Parathyroid adenoma (tissue), 2 donors: ENCODE measurements at regions not wholly inside any gene's neighbourhood (a gene's known extent, or its start where the extent isn't known, plus 50 kb on each side); places are given as distances from the start of the nearest gene placed in this dataset.
"Not testable (repeated sequence)": the region's sequence is repeated elsewhere in the genome, so short reads cannot be mapped to it uniquely, and the experiment has no call there.

ENCODE experiments used
- H2AFZ ChIP-seq: fragments of 300-600 bp; sonication (generic); one replicate; pipeline ENCODE4 v1.7.0; 2017; ENCODE audit warnings: antibody characterized with exemption, mild to moderate bottlenecking
- H3K27ac ChIP-seq: fragments of 300-600 bp; sonication (generic); one replicate; pipeline ENCODE4 v1.7.0; 2017
- H3K27me3 ChIP-seq: fragments of 300-600 bp; sonication (generic); one replicate; pipeline ENCODE4 v1.7.0; 2017; ENCODE audit warnings: low read length; ENCODE audit not compliant: control insufficient read depth, insufficient read depth
- H3K36me3 ChIP-seq: fragments of 300-600 bp; sonication (generic); one replicate; pipeline ENCODE4 v1.7.0; 2017; ENCODE audit warnings: low read length; ENCODE audit not compliant: control insufficient read depth, insufficient read depth
- H3K4me1 ChIP-seq: fragments of 300-600 bp; sonication (generic); one replicate; pipeline ENCODE4 v1.7.0; 2017; ENCODE audit warnings: control low read depth
- H3K4me2 ChIP-seq: fragments of 300-600 bp; sonication (generic); one replicate; pipeline ENCODE4 v1.7.0; 2017; ENCODE audit warnings: low read length
- H3K4me3 ChIP-seq: fragments of 300-600 bp; sonication (generic); one replicate; pipeline ENCODE4 v1.7.0; 2017; ENCODE audit warnings: low read depth, low read length
- H3K79me2 ChIP-seq: fragments of 300-600 bp; sonication (generic); one replicate; pipeline ENCODE4 v1.7.0; 2017; ENCODE audit warnings: control low read depth
- H3K9ac ChIP-seq: fragments of 300-600 bp; sonication (generic); one replicate; pipeline ENCODE4 v1.7.0; 2017; ENCODE audit warnings: mild to moderate bottlenecking
- H3K9me3 ChIP-seq: fragments of 300-600 bp; sonication (generic); one replicate; pipeline ENCODE4 v1.7.0; 2017; ENCODE audit warnings: low read length; ENCODE audit not compliant: control insufficient read depth
- TF ChIP-seq, protein P1 (sequence below): fragments of 300-600 bp; sonication (generic); IDR thresholded peaks from one replicate; pipeline ENCODE4 v1.7.0; 2017; ENCODE audit warnings: antibody characterized with exemption, mild to moderate bottlenecking
- donor health status: primary hyperparathyroidism.

DNA sequence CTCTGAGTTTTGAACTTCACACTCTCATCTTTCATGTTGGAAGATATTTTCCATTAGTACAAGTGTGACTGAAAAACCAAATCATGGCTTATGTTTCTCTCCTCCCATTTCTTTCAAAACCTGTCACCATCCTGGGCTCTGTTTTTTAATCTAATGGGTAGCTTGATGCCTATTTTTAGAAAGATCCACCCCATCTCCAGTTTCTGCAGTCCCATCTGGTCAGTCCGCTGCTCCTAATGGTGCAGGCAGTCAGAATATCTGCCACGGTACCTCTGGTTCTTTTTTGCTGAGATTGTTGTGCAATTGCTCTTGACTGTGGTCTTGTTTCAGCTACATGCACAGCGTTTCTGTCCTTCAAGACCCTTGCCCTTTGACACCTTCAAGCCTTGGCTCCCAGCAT is 240.9 kb upstream of the CADM2 start:
- Histone ChIP-seq H3K9ac (no peak overlapping the region), H3K27me3 (no peaks in the 10 kb centered on the region), H3K36me3 (no peaks in the 10 kb centered on the region), H2AFZ (no peak overlapping the region), H3K9me3 (no peaks in the 10 kb centered on the region), H3K27ac (no peak overlapping the region), H3K79me2 (no peaks in the 10 kb centered on the region), H3K4me1 (no peaks in the 10 kb centered on the region), H3K4me3 (no peak overlapping the region), H3K4me2 (no peak overlapping the region)
- TF ChIP-seq, protein P1, sequence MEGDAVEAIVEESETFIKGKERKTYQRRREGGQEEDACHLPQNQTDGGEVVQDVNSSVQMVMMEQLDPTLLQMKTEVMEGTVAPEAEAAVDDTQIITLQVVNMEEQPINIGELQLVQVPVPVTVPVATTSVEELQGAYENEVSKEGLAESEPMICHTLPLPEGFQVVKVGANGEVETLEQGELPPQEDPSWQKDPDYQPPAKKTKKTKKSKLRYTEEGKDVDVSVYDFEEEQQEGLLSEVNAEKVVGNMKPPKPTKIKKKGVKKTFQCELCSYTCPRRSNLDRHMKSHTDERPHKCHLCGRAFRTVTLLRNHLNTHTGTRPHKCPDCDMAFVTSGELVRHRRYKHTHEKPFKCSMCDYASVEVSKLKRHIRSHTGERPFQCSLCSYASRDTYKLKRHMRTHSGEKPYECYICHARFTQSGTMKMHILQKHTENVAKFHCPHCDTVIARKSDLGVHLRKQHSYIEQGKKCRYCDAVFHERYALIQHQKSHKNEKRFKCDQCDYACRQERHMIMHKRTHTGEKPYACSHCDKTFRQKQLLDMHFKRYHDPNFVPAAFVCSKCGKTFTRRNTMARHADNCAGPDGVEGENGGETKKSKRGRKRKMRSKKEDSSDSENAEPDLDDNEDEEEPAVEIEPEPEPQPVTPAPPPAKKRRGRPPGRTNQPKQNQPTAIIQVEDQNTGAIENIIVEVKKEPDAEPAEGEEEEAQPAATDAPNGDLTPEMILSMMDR, result no peak

GRCh38 chr3:84724877-84725276 is 233.9 kb upstream of the CADM2 start:
- TF ChIP-seq, protein P1, result no peak
- Histone ChIP-seq H3K27me3 (no peaks in the 10 kb centered on the region), H3K4me3 (no peak overlapping the region), H3K79me2 (no peaks in the 10 kb centered on the region), H3K9me3 (no peaks in the 10 kb centered on the region), H3K4me2 (no peak overlapping the region), H2AFZ (no peak overlapping the region), H3K36me3 (no peaks in the 10 kb centered on the region), H3K27ac (no peak overlapping the region), H3K9ac (no peak overlapping the region), H3K4me1 (no peaks in the 10 kb centered on the region)

- no peaks in the 10 kb centered on the region for H3K27me3 ChIP-seq
- no peaks in the 10 kb centered on the region for H3K36me3 ChIP-seq
- no peak overlapping the region for H3K9ac ChIP-seq
- no peaks in the 10 kb centered on the region for H3K9me3 ChIP-seq
- no peak overlapping the region for H3K4me2 ChIP-seq
- H3K27ac ChIP-seq, result no peak overlapping the region
- H3K4me3 ChIP-seq, result no peak overlapping the region
- no peak overlapping the region for H2AFZ ChIP-seq
- no peaks in the 10 kb centered on the region for H3K4me1 ChIP-seq
- TF ChIP-seq, protein P1, result no peak
- H3K79me2 ChIP-seq, result no peaks in the 10 kb centered on the region
Observed at GRCh38 chr3:84727616-84728015, 231.2 kb upstream of the CADM2 start.

DNA sequence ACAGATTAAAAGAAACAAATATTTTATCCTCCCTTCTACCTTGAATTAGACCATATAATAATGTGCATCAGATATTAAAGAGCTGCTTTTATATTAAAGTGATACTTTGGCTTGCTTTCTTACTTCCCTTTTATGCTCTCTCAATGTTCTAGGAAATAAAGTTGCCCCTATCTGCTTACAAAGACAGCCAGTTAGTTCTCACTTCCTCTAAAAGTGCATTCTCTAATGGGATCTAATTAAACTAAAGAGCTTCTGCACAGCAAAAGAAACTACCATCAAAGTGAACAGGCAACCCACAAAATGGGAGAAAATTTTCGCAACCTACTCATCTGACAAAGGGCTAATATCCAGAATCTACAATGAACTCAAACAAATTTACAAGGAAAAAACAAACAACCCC is 224.1 kb upstream of the CADM2 start:
- H3K9me3 ChIP-seq, H3K79me2 ChIP-seq, H3K27me3 ChIP-seq: not testable (repeated sequence)

GRCh38 chr3:84738086-84738485 is 220.7 kb upstream of the CADM2 start:
- H3K79me2 ChIP-seq, result no peaks in the 10 kb centered on the region
- H3K9ac ChIP-seq, result no peak overlapping the region
- TF ChIP-seq, protein P1, result no peak
- no peaks in the 10 kb centered on the region for H3K27me3 ChIP-seq
- no peaks in the 10 kb centered on the region for H3K36me3 ChIP-seq
- no peak overlapping the region for H2AFZ ChIP-seq
- H3K27ac ChIP-seq, result no peak overlapping the region
- H3K4me3 ChIP-seq, result no peak overlapping the region
- no peaks in the 10 kb centered on the region for H3K4me1 ChIP-seq
- no peak overlapping the region for H3K4me2 ChIP-seq
- no peaks in the 10 kb centered on the region for H3K9me3 ChIP-seq

More for the DNA sequence above, 224.1 kb upstream of the CADM2 start:
- not testable (repeated sequence) for H2AFZ ChIP-seq, H3K4me1 ChIP-seq, H3K27ac ChIP-seq, H3K4me2 ChIP-seq, H3K9ac ChIP-seq, H3K4me3 ChIP-seq, H3K36me3 ChIP-seq
